Uterus (tissue), 3 donors: ENCODE measurements at regions not wholly inside any gene's neighbourhood (a gene's known extent, or its start where the extent isn't known, plus 50 kb on each side); places are given as distances from the start of the nearest gene placed in this dataset.
"Not testable (repeated sequence)": the region's sequence is repeated elsewhere in the genome, so short reads cannot be mapped to it uniquely, and the experiment has no call there.

Experiments used
- DNase-seq, 2 donors: peaks; one replicate each; pipeline ENCODE4 v3.0.0-alpha.2; 2019 to 2020
- H3K27ac ChIP-seq, 2 donors: fragments of 200-600 bp; sonication (generic); 1 replicate in 1 of 2; 2 replicates in 1 of 2; pipeline ENCODE4 v1.5.1; 2016 to 2018
- H3K27me3 ChIP-seq, 2 donors: fragments of 200-600 bp; sonication (generic); one replicate each; pipeline ENCODE4 v1.5.1; 2018 to 2019; ENCODE audit warnings: control low read depth in 1 of 2
- H3K36me3 ChIP-seq, 2 donors: fragments of 200-600 bp; sonication (generic); one replicate each; pipeline ENCODE4 v1.5.1; 2019; ENCODE audit warnings: control low read depth in 1 of 2
- H3K4me1 ChIP-seq, 2 donors: fragments of 200-600 bp; sonication (generic); one replicate each; pipeline ENCODE4 v1.5.1; 2018 to 2019; ENCODE audit warnings: control low read depth in 1 of 2
- H3K4me3 ChIP-seq, 2 donors: fragments of 200-600 bp; sonication (generic); 1 replicate in 1 of 2; 2 replicates in 1 of 2; pipeline ENCODE4 v1.5.1; 2018 to 2019; ENCODE audit warnings: mild to moderate bottlenecking in 1 of 2
- H3K9me3 ChIP-seq, 2 donors: fragments of 200-600 bp; sonication (generic); one replicate each; pipeline ENCODE4 v1.5.1; 2019; ENCODE audit warnings: control low read depth in 1 of 2
- CTCF ChIP-seq, 4 experiments: fragments of 200-600 bp in 2 of 4; fragments of 450-650 bp in 2 of 4; sonication (generic) in 2 of 4; IDR thresholded peaks; one replicate each; pipeline ENCODE4 v1.5.1; 2016 to 2019; ENCODE audit warnings: antibody characterized with exemption in 4 of 4, mild to moderate bottlenecking in 2 of 4, moderate library complexity in 1 of 4
- POLR2A ChIP-seq, 2 donors: fragments of 450-650 bp; IDR thresholded peaks; one replicate each; pipeline ENCODE4 v1.6.1; 2016; ENCODE audit warnings: antibody characterized with exemption in 2 of 2, mild to moderate bottlenecking in 1 of 2, moderate library complexity in 1 of 2
- intact Hi-C: fragments of 100-400 bp; cut with DNase I; formaldehyde crosslinking; loops from one replicate; pipeline ENCODE4 v1.15.1; 2023; ENCODE audit warnings: low total_unique reads
- donor health status: DM: yes; HTN: yes; CAD: no.

DNA sequence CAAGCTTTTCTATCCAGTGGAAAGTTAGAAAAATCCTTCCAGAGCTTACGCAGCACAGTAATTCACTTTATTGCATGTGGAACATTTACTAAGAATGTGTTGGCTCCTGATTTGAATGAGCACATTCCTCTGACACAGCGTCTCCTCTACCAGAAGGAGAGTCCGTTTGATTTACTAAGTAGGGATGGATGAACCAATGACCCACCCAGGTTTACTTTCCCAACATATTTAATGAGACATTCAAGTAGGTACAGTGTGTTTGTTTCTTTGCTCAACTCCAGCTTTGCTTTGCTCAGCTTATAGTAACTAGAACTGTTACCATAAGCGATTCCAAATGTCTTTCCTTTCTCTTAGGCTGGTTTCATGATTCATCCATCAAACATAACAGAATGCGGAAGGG is 161.7 kb downstream of the SMARCA1 start:
- Histone ChIP-seq H3K27ac (no peak overlapping the region), H3K9me3 (no peaks in the 10 kb centered on the region), H3K27me3 (no peaks in the 10 kb centered on the region), H3K36me3 (no peaks in the 10 kb centered on the region), H3K4me3 (no peak overlapping the region), H3K4me1 (no peaks in the 10 kb centered on the region)
- no peak for DNase-seq
- intact Hi-C loops, result no loop called here
- TF ChIP-seq CTCF (IDR thresholded peaks at IDR 0.05) (no peak), POLR2A (IDR thresholded peaks at IDR 0.05) (no peak)

GRCh38 chrX:129360175-129360574 is 163.1 kb downstream of the SMARCA1 start:
- no peaks in the 10 kb centered on the region for H3K9me3 ChIP-seq
- H3K4me1 ChIP-seq, result no peaks in the 10 kb centered on the region
- H3K36me3 ChIP-seq, result no peaks in the 10 kb centered on the region
- no peak overlapping the region for H3K4me3 ChIP-seq
- intact Hi-C loops, result no loop called here
- peak in 1 of 2 donors; percentile 15 for DNase-seq
- no peaks in the 10 kb centered on the region for H3K27me3 ChIP-seq
- no peak overlapping the region for H3K27ac ChIP-seq
- peak in 2 of 4 experiments; percentile 14 to 19 for TF ChIP-seq CTCF (IDR thresholded peaks at IDR 0.05)
- TF ChIP-seq POLR2A (IDR thresholded peaks at IDR 0.05), result no peak

DNA sequence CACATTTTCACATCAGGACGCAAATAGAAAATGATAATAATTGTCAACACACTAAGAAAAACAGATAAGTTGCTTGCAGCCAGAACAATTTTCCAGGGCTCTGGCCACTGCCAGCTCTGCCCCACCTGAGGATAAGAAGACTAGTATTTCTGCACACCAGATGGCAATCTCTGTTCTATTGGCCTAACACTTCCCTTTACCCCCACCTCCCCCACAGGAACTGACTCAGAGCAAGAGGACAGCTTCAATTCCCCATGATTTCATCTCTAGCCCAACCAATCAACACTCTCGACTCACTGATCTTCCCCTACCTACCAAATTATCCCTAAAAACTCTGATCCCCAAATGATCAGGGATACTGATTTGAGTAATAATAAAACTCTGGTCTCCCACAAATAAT is 164.0 kb downstream of the SMARCA1 start:
- Histone ChIP-seq H3K27ac (no peak overlapping the region), H3K27me3 (no peaks in the 10 kb centered on the region), H3K36me3 (no peaks in the 10 kb centered on the region), H3K9me3 (no peaks in the 10 kb centered on the region), H3K4me3 (no peak overlapping the region), H3K4me1 (no peaks in the 10 kb centered on the region)
- DNase-seq, result no peak
- TF ChIP-seq CTCF (IDR thresholded peaks at IDR 0.05) (no peak), POLR2A (IDR thresholded peaks at IDR 0.05) (no peak)
- intact Hi-C loops, result no loop called here

DNA sequence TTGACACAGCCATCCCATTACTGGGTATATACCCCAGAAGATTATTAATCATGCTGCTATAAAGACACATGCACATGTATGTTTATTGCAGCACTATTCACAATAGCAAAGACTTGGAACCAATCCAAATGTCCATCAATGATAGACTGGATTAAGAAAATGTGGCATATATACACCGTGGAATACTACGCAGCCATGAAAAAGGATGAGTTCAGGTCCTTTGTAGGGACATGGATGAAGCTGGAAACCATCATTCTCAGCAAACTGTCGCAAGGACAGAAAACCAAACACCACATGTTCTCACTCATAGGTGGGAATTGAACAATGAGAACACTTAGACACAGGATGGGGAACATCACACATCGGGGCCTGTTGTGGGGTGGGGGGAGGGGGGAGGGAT is 165.9 kb downstream of the SMARCA1 start:
- H3K27ac ChIP-seq, intact Hi-C loops, H3K9me3 ChIP-seq, DNase-seq, H3K36me3 ChIP-seq, H3K4me1 ChIP-seq, H3K4me3 ChIP-seq, H3K27me3 ChIP-seq: not testable (repeated sequence)

- intact Hi-C loops, result no loop called here
- no peak for TF ChIP-seq CTCF (IDR thresholded peaks at IDR 0.05)
- no peak for DNase-seq
- H3K27me3 ChIP-seq, result no peaks in the 10 kb centered on the region
- no peaks in the 10 kb centered on the region for H3K36me3 ChIP-seq
- no peak overlapping the region for H3K27ac ChIP-seq
- H3K9me3 ChIP-seq, result no peaks in the 10 kb centered on the region
- no peaks in the 10 kb centered on the region for H3K4me1 ChIP-seq
- H3K4me3 ChIP-seq, result no peak overlapping the region
These were observed 176.0 kb downstream of the SMARCA1 start for GRCh38 chrX:129347291-129347690.

DNA sequence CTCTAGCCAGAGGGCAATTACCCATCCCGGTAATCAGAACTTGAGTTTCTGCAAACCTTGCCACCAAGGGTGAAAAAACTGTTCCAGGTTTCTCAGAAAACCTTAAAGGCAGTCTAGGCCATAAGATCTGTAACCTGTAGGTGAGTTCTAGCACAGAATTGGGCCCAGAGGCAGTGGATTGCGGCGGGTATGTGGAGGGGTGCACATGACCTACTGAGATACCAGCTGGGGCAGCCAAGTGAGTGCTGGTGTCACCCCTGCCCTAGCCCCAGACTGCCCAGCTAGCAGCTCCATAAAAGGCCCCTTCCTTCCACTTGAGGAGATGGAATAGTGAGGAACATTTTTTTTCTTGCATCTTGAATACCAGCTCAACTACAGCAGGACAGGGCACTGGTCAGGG is 176.7 kb downstream of the SMARCA1 start:
- H3K27ac ChIP-seq, result no peak overlapping the region
- intact Hi-C loops, result no loop called here
- no peak for DNase-seq
- TF ChIP-seq CTCF (IDR thresholded peaks at IDR 0.05), result no peak
- no peak for TF ChIP-seq POLR2A (IDR thresholded peaks at IDR 0.05)
- no peak overlapping the region for H3K4me3 ChIP-seq
- no peaks in the 10 kb centered on the region for H3K9me3 ChIP-seq
- H3K4me1 ChIP-seq, result no peaks in the 10 kb centered on the region
- H3K27me3 ChIP-seq, result no peaks in the 10 kb centered on the region
- no peaks in the 10 kb centered on the region for H3K36me3 ChIP-seq

- H3K4me3 ChIP-seq, H3K27ac ChIP-seq, H3K4me1 ChIP-seq, H3K36me3 ChIP-seq, H3K27me3 ChIP-seq, intact Hi-C loops, DNase-seq, H3K9me3 ChIP-seq: not testable (repeated sequence)
These were observed 186.0 kb downstream of the SMARCA1 start for GRCh38 chrX:129337264-129337663.
